Astrocyte of the spinal cord (primary cell): ENCODE measurements at regions not wholly inside any gene's neighbourhood (a gene's known extent, or its start where the extent isn't known, plus 50 kb on each side); places are given as distances from the start of the nearest gene placed in this dataset.

Source experiments
- DNase-seq: peaks from one replicate; pipeline ENCODE4 v3.0.0; 2011; ENCODE audit warnings: low read depth, low spot score
- H3K4me3 ChIP-seq: 2 replicates; pipeline ENCODE4 v1.5.1; 2011; ENCODE audit warnings: low read depth, mild to moderate bottlenecking, low read length, moderate library complexity
- in situ Hi-C: cut with HindIII; loops from 2 replicates; pipeline ENCODE4 v1.10.0; 2017; ENCODE audit warnings: low sequenced_read_pairs
- TF ChIP-seq, protein P1 (sequence below): IDR thresholded peaks from 2 replicates; pipeline ENCODE4 v1.5.1; 2012; ENCODE audit warnings: low read depth, mild to moderate bottlenecking, low read length, inconsistent platforms

DNA sequence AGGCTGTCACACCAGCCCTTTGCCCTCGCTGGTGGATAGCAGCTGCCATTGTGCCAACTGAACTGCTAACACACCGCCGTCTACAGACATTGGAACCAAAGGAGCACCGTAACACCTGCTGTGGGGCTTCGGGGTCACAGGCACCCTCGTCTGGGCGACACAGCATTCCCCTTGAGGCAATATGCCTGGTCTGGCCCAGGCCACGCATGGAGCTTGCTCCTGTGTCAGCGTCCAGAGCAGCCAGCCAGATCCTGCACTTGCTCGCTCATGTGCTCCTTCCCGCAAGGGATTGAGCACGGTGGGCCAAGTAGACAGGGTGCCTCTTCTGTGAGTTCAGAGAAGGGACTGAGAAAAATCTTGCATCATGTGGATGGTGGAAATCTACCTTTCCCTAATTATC, 314.6 kb upstream of the PLD5 start:
- no peak overlapping the region for H3K4me3 ChIP-seq
- no peak for DNase-seq
- TF ChIP-seq, protein P1, sequence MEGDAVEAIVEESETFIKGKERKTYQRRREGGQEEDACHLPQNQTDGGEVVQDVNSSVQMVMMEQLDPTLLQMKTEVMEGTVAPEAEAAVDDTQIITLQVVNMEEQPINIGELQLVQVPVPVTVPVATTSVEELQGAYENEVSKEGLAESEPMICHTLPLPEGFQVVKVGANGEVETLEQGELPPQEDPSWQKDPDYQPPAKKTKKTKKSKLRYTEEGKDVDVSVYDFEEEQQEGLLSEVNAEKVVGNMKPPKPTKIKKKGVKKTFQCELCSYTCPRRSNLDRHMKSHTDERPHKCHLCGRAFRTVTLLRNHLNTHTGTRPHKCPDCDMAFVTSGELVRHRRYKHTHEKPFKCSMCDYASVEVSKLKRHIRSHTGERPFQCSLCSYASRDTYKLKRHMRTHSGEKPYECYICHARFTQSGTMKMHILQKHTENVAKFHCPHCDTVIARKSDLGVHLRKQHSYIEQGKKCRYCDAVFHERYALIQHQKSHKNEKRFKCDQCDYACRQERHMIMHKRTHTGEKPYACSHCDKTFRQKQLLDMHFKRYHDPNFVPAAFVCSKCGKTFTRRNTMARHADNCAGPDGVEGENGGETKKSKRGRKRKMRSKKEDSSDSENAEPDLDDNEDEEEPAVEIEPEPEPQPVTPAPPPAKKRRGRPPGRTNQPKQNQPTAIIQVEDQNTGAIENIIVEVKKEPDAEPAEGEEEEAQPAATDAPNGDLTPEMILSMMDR, result no peak
- in situ Hi-C loops, result no loop called here

DNA sequence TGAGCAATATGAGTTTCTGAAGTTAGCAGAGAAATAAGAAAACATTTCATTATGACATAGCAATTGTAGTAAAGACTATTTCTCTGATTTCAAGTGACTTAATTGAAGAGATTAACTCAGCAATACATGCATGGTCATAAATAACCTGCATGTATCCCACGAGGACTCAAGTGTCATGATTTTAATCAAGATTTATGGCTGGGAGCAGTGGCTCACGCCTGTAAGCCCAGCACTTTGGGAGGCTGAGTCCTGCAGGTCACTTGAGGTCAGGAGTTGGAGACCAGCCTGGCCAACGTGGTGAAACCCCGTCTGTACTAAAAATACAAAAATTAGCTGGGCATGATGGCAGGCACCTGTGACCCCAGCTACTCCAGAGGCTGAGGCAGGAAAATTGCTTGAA, 311.9 kb upstream of the PLD5 start:
- H3K4me3 ChIP-seq, result no peak overlapping the region
- in situ Hi-C loops, result no loop called here
- no peak for DNase-seq
- TF ChIP-seq, protein P1, result no peak

DNA sequence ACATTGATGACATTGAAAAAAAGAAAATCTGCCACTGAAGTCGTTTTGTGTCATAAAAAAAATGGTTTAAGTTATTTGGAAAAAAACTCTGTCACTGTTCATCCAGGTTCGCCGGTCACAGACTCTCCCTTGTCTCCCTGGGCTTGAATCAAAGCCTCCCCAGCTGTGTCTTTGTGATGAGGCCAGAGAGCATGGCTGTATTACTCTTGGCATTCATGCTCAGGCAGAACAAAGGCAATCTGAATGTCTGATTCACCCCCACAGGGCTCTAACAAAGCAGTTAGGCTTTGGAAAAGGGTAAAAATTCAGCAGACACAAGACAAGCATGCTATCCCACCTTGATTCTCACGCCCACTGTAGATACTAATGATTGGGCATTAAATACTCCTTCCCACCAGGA, 304.3 kb upstream of the PLD5 start:
- H3K4me3 ChIP-seq, result no peak overlapping the region
- no peak for DNase-seq
- TF ChIP-seq, protein P1, result no peak
- in situ Hi-C loops, result no loop called here

DNA sequence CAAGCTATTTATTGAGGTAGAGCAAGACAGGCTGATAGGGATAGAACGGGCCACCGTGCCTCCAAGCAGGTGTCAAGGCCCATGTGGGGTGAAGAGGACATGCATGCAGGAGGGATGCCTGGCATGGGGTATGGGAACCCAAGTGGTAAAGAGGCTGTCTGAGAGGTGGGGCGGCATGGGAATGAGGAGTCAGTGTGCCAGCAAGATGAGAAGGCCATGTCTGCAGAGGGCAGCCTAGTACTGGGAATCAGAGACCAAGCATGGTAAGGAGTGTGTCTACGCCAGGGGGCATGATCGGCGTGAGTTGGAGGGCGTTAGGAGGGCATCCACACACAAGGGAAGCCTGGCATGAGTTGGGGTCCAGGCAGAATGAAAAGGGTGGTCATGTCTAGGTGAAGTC, 303.7 kb upstream of the PLD5 start:
- in situ Hi-C loops, result no loop called here

DNA sequence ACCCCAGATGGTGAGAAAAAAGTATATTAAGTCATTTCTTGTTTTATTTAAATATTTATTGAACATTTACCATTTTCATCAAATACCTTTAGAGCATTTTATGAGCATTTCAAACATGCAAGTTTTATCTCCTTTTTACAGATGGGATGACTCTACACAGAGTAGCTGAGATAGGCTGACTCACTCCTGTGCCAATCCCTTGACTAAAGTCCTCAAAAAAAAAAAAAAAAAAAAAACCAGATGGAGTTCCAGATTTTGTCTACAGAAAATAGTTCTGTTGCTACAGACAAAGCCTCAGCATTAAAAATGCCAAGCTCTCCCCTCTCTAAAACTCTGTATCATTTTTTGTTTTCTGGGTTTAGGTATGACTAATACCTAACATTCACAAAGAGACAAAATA, 303.0 kb upstream of the PLD5 start:
- peak; percentile 17 for DNase-seq
- H3K4me3 ChIP-seq, result no peak overlapping the region
- TF ChIP-seq, protein P1, result no peak
- in situ Hi-C loops, result no loop called here

More for the DNA sequence above, 303.7 kb upstream of the PLD5 start:
- TF ChIP-seq, protein P1, result no peak
- H3K4me3 ChIP-seq, result no peak overlapping the region
- DNase-seq, result no peak

DNA sequence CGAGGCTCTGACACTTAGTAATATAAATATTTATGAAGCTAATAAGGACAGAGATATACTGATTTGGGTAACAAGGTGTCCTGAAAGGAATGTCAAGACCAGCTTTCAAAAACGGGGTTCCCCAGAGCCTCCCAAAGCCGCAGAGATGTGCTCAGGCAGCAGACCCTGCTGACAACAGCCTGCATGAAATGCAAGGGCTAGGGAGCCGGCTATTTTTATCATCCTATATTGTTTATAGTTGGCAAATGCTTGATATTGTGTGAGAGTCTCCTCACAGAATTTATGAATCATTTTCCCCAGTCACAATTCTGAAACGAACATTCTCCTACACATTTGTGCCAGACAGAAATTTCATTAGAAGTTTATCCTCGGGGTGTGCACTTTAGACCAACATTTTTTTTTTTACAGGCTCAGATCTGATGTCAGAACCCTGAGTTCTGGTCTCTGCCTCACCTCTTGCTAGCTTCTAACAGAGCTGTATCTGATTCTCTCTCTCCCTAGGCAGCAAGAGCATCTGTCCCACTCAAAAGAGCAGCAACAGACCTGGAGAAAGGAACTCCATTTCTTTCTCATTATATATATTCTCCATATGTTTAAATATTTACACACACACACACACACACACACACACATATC, 302.3 kb upstream of the PLD5 start:
- in situ Hi-C loops, result no loop called here
- TF ChIP-seq, protein P1, result no peak
- no peak overlapping the region for H3K4me3 ChIP-seq
- no peak for DNase-seq
